IPS DF 6.9 (cell line): ENCODE measurements at regions not wholly inside any gene's neighbourhood (a gene's known extent, or its start where the extent isn't known, plus 50 kb on each side); places are given as distances from the start of the nearest gene placed in this dataset.

Source experiments
- DNase-seq: peaks from one replicate; pipeline ENCODE4 v3.0.0-alpha.2; 2013; ENCODE audit warnings: low read depth, low spot score
- H3K27ac ChIP-seq: one replicate; pipeline ENCODE4 v1.5.1; 2013; ENCODE audit warnings: low read length, control low read depth
- H3K27me3 ChIP-seq: 2 replicates; pipeline ENCODE4 v1.6.1; 2013; ENCODE audit warnings: mild to moderate bottlenecking, low read length; ENCODE audit not compliant: control insufficient read depth, insufficient read depth
- H3K36me3 ChIP-seq: 2 replicates; pipeline ENCODE4 v1.6.1; 2013; ENCODE audit warnings: low read length; ENCODE audit not compliant: control insufficient read depth, insufficient read depth
- H3K4me1 ChIP-seq: 2 replicates; pipeline ENCODE4 v1.6.1; 2013; ENCODE audit warnings: low read length; ENCODE audit not compliant: control insufficient read depth, insufficient read depth
- H3K4me3 ChIP-seq: 2 replicates; pipeline ENCODE4 v1.5.1; 2013; ENCODE audit warnings: mild to moderate bottlenecking, low read length
- H3K9me3 ChIP-seq: 2 replicates; pipeline ENCODE4 v1.6.1; 2013; ENCODE audit warnings: low read length, inconsistent platforms; ENCODE audit not compliant: control insufficient read depth, insufficient read depth
- WGBS: extraction: QIAGEN DNeasy Blood & Tissue Kit; methylation state at CpG from one replicate; pipeline ENCODE4 v1.1.7; 2013; ENCODE audit warnings: mixed read lengths, missing lambda C conversion rate; ENCODE audit not compliant: insufficient read length, insufficient coverage; 5-methylcytosine and 5-hydroxymethylcytosine counted together

GRCh38 chr1:87712261-87713010, 383.8 kb downstream of the LMO4 start:
- Histone ChIP-seq H3K36me3 (no peaks in the 10 kb centered on the region), H3K27me3 (no peaks in the 10 kb centered on the region), H3K4me1 (0 out of 2 replicates have a peak, but pooled peaks cover 1% of the 10 kb centered on the region), H3K9me3 (no peaks in the 10 kb centered on the region), H3K4me3 (no peak overlapping the region), H3K27ac (no peak overlapping the region)
- no peak for DNase-seq
- no CpG with 5 or more reads among the region's 2 CpGs for WGBS

GRCh38 chr1:87714278-87714677, 385.6 kb downstream of the LMO4 start:
- Histone ChIP-seq H3K4me3 (no peak overlapping the region), H3K27ac (no peak overlapping the region), H3K36me3 (no peaks in the 10 kb centered on the region), H3K4me1 (0 out of 2 replicates have a peak, but pooled peaks cover 1% of the 10 kb centered on the region), H3K9me3 (no peaks in the 10 kb centered on the region), H3K27me3 (no peaks in the 10 kb centered on the region)
- no CpG with 5 or more reads among the region's 2 CpGs for WGBS
- DNase-seq: no peak

- 0 out of 2 replicates have a peak, but pooled peaks cover 1% of the 10 kb centered on the region for H3K4me1 ChIP-seq
- H3K27ac ChIP-seq: no peak overlapping the region
- no peaks in the 10 kb centered on the region for H3K9me3 ChIP-seq
- no peaks in the 10 kb centered on the region for H3K27me3 ChIP-seq
- H3K36me3 ChIP-seq: no peaks in the 10 kb centered on the region
- no CpG with 5 or more reads among the region's 3 CpGs for WGBS
- H3K4me3 ChIP-seq: no peak overlapping the region
- no peak for DNase-seq
Measured at GRCh38 chr1:87715052-87715451, 386.4 kb downstream of the LMO4 start.

GRCh38 chr1:87715471-87715870, 386.8 kb downstream of the LMO4 start:
- H3K36me3 ChIP-seq: no peaks in the 10 kb centered on the region
- 0 out of 2 replicates have a peak, but pooled peaks cover 1% of the 10 kb centered on the region for H3K4me1 ChIP-seq
- no peaks in the 10 kb centered on the region for H3K27me3 ChIP-seq
- no peak overlapping the region for H3K4me3 ChIP-seq
- no peak overlapping the region for H3K27ac ChIP-seq
- no peak for DNase-seq
- no CpG with 5 or more reads among the region's 2 CpGs for WGBS
- H3K9me3 ChIP-seq: no peaks in the 10 kb centered on the region

- no CpG with 5 or more reads among the region's 2 CpGs for WGBS
- H3K4me3 ChIP-seq: no peak overlapping the region
- H3K36me3 ChIP-seq: no peaks in the 10 kb centered on the region
- H3K9me3 ChIP-seq: no peaks in the 10 kb centered on the region
- no peaks in the 10 kb centered on the region for H3K27me3 ChIP-seq
- H3K27ac ChIP-seq: no peak overlapping the region
- H3K4me1 ChIP-seq: no peaks in the 10 kb centered on the region
- DNase-seq: no peak
Measured at GRCh38 chr1:87717157-87717670, 388.5 kb downstream of the LMO4 start.

GRCh38 chr1:87718241-87718950, 389.7 kb downstream of the LMO4 start:
- H3K27ac ChIP-seq: no peak overlapping the region
- no peaks in the 10 kb centered on the region for H3K27me3 ChIP-seq
- no peaks in the 10 kb centered on the region for H3K4me1 ChIP-seq
- WGBS: no CpG with 5 or more reads among the region's 1 CpG
- H3K9me3 ChIP-seq: no peaks in the 10 kb centered on the region
- no peaks in the 10 kb centered on the region for H3K36me3 ChIP-seq
- no peak overlapping the region for H3K4me3 ChIP-seq
- no peak for DNase-seq

- Histone ChIP-seq H3K4me3 (no peak overlapping the region), H3K9me3 (no peaks in the 10 kb centered on the region), H3K4me1 (no peaks in the 10 kb centered on the region), H3K36me3 (no peaks in the 10 kb centered on the region), H3K27ac (no peak overlapping the region), H3K27me3 (no peaks in the 10 kb centered on the region)
- WGBS: no CpG with 5 or more reads among the region's 3 CpGs
- DNase-seq: no peak
Measured at GRCh38 chr1:87719658-87720057, 391.0 kb downstream of the LMO4 start.

- H3K27me3 ChIP-seq: no peaks in the 10 kb centered on the region
Measured at GRCh38 chr1:87720561-87720960, 391.9 kb downstream of the LMO4 start.

GRCh38 chr1:87723193-87723592, 394.5 kb downstream of the LMO4 start:
- H3K27ac ChIP-seq: no peak overlapping the region

More at GRCh38 chr1:87720561-87720960, 391.9 kb downstream of the LMO4 start:
- no peaks in the 10 kb centered on the region for H3K4me1 ChIP-seq
- no peak overlapping the region for H3K27ac ChIP-seq
- no peaks in the 10 kb centered on the region for H3K9me3 ChIP-seq
- DNase-seq: no peak
- no CpG with 5 or more reads among the region's 2 CpGs for WGBS
- H3K4me3 ChIP-seq: no peak overlapping the region
- H3K36me3 ChIP-seq: no peaks in the 10 kb centered on the region

GRCh38 chr1:87728169-87728568, 399.5 kb downstream of the LMO4 start:
- peaks cover 1% of the 10 kb centered on the region; the same call in 1 of the 2 replicates for H3K4me1 ChIP-seq

More at GRCh38 chr1:87723193-87723592, 394.5 kb downstream of the LMO4 start:
- Histone ChIP-seq H3K4me3 (no peak overlapping the region), H3K36me3 (no peaks in the 10 kb centered on the region), H3K27me3 (no peaks in the 10 kb centered on the region), H3K4me1 (no peaks in the 10 kb centered on the region), H3K9me3 (no peaks in the 10 kb centered on the region)
- no peak for DNase-seq

More at GRCh38 chr1:87728169-87728568, 399.5 kb downstream of the LMO4 start:
- Histone ChIP-seq H3K9me3 (no peaks in the 10 kb centered on the region), H3K27me3 (no peaks in the 10 kb centered on the region), H3K4me3 (no peak overlapping the region), H3K36me3 (no peaks in the 10 kb centered on the region), H3K27ac (no peak overlapping the region)
- DNase-seq: no peak
- no CpG with 5 or more reads among the region's 1 CpG for WGBS
